Keratinocyte (primary cell): ENCODE measurements at regions not wholly inside any gene's neighbourhood (a gene's known extent, or its start where the extent isn't known, plus 50 kb on each side); places are given as distances from the start of the nearest gene placed in this dataset.

Source experiments
- EZH2 ChIP-seq: IDR thresholded peaks from one replicate; pipeline ENCODE4 v1.6.1; 2012; ENCODE audit warnings: inconsistent platforms, mild to moderate bottlenecking, low read length, moderate library complexity
- TF ChIP-seq, protein P1 (sequence below), 3 experiments: IDR thresholded peaks in 1 of 3; conservative IDR thresholded peaks in 1 of 3; optimal IDR thresholded peaks in 1 of 3; 2 replicates in 2 of 3; 3 replicates in 1 of 3; pipeline versions ENCODE3 to v1.5.1; 2011; ENCODE audit warnings: low read length in 3 of 3, mild to moderate bottlenecking in 3 of 3, moderate library complexity in 2 of 3, control low read depth in 1 of 3, inconsistent platforms in 1 of 3; ENCODE audit not compliant: insufficient read depth in 2 of 3; ENCODE audit errors: extremely low read depth in 1 of 3

DNA sequence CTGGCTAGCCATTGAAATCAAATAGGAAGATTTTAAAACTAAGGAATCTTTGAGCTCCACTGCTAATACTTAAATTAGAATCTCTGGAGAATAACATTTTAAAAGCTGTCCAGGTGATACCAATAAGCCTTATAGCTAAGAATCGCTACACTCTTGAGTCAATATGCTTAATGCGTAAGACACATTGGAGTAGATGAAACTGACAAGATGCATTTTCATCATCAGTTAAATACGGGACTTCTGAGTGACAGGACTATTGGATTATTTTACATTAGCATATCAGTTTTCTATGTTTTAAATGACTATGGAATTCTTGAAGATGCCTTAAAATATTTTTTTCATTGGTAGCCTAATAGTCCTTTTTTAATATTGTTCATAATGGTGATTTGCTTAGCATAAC lies 80.2 kb downstream of the ATOH1 start:
- TF ChIP-seq, protein P1, sequence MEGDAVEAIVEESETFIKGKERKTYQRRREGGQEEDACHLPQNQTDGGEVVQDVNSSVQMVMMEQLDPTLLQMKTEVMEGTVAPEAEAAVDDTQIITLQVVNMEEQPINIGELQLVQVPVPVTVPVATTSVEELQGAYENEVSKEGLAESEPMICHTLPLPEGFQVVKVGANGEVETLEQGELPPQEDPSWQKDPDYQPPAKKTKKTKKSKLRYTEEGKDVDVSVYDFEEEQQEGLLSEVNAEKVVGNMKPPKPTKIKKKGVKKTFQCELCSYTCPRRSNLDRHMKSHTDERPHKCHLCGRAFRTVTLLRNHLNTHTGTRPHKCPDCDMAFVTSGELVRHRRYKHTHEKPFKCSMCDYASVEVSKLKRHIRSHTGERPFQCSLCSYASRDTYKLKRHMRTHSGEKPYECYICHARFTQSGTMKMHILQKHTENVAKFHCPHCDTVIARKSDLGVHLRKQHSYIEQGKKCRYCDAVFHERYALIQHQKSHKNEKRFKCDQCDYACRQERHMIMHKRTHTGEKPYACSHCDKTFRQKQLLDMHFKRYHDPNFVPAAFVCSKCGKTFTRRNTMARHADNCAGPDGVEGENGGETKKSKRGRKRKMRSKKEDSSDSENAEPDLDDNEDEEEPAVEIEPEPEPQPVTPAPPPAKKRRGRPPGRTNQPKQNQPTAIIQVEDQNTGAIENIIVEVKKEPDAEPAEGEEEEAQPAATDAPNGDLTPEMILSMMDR (optimal IDR thresholded peaks at IDR 0.05 in 1 of 3, IDR thresholded peaks at IDR 0.05 in 1 of 3, conservative IDR thresholded peaks at IDR 0.05 in 1 of 3; ENCODE audit: extremely low read depth in 1 of 3, insufficient read depth in 2 of 3, low read length in 3 of 3): no peak
- no peak for TF ChIP-seq EZH2
